COLO668 (cell line): ENCODE measurements at regions not wholly inside any gene's neighbourhood (a gene's known extent, or its start where the extent isn't known, plus 50 kb on each side); places are given as distances from the start of the nearest gene placed in this dataset.
"Not testable (repeated sequence)": the region's sequence is repeated elsewhere in the genome, so short reads cannot be mapped to it uniquely, and the experiment has no call there.

ENCODE experiments used
- DNase-seq: peaks from one replicate; lab custom pipeline; 2025; ENCODE audit not compliant: unreplicated experiment; lab: John Stamatoyannopoulos, UW

- DNase-seq = no peak
These were observed 251.6 kb downstream of the GATA3 start for GRCh38 chr10:8305876-8306652.

DNA sequence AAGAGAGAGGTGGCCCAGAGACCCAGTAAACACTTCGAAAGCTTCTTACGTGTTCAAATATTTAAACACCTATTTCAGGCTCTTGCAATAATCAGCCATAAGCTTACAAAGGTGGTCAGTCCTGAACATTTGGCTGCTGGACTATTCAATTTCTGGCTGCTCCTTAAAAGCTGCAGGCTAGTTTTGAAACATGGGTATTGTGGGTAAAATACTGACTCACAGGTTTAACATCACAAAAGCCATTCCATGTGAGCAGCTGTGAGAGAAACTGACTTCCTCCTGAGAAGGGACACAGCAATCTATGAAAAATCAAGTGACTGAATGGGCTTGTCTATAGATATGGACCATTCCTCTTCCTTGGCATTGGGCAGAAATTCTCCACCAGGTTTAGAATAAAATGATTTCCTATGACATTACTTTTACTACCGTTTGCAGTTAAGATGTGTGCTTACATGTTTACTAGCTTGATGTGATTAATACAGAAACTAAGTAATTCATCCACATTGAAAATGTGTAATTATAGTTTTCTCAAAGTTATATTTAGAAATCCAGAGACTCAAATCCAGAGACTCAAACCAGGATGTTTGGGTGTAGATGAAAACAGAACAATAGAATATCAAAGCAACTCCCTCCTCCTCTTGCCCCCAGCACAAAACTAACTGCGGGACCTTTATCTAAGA lies 252.3 kb downstream of the GATA3 start:
- DNase-seq = no peak

DNA sequence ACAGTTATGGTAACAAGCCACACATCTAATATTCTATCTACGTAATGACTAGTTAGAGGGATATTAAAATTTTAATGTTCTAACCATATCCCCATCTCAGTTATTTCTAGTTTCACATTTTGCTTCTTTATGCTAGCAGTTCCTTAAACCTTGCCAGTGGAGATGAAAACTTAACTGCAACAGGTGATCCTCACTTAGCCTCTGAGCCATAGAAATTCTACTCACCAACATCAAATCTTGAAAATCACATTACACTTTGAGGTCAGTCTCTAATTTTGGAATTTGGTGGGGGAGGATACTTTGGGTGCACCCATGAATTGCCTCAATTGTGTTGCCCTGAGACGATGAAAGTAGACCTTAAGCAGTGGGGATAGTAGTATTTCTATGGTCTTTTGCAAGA lies 256.4 kb downstream of the GATA3 start:
- DNase-seq = no peak

GRCh38 chr10:8311526-8312070 lies 257.1 kb downstream of the GATA3 start:
- no peak for DNase-seq

DNA sequence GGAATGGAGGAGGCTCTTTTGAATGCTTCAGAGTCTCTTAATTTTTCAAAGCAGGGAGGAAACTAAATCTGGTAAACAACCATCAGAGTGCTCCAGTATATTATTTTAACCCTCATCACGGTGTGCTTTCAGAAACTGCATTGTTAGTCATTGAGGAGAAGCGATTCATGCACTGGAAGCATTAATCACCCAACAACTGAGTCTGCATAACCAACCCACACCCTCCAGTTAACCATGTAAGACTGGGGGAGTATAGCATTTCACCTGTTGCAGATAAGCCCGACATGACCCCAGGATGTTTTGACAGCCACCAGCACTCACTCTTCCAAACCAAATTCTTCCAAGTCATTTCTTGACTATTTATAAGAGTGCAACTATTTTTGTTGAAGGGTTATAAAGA lies 257.6 kb downstream of the GATA3 start:
- no peak for DNase-seq

DNA sequence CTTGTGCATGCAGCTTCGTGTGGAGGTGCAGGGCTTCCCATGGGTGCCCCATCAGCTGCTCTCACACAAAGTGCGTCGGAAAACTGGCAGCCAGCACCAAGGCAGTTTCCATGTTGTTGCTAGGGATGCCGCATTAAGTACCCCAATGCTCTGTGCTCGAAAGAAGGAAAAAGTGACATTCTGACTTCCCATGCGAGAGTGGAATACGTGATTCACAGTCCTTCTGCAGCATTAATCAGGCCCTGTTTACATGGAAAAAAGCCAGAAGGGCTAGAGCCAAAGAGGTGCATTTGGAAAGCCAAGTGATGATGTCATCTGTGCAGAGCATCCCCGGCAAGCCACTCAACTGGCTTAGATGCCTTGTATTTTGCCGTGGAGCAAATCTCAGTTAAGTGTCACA lies 258.3 kb downstream of the GATA3 start:
- DNase-seq = no peak

DNA sequence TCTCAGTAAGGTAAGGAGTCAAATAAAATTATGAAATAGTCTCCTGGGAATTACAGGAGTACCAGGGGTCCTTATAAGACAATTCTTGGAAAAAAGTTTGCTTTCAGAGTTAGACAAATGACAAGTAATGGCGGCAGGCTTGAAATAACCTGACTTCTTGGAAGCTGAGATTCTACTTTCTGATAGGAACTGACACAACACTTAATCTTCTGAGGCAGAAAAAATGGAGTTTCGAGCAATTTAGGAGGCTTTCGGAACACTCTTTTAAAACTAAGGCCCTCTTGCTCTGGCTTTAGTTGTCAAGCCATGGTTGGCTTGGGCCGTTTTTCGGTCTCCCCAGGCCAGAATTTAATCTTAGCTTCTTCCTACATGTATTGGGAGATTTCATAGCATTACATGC lies 260.0 kb downstream of the GATA3 start:
- no peak for DNase-seq

DNA sequence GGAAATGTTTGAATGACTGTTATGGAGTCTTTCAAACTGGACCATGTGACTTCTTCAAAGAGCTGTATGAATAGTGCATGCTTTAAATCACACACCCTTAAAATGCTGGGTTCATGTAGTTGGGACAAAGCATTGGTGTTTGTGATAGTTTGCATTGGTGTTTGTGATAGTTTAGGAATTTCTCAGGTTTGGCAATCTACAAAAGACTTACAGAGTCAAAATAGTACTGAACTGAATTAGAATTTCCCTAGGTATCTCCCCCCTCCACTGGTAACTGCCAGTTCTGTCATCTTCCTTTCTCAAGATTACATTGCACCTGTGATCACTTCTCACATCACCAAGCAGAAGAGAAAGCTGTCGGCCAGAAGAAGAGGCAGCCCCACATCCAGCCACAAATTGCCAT lies 261.1 kb downstream of the GATA3 start:
- DNase-seq = no peak

DNA sequence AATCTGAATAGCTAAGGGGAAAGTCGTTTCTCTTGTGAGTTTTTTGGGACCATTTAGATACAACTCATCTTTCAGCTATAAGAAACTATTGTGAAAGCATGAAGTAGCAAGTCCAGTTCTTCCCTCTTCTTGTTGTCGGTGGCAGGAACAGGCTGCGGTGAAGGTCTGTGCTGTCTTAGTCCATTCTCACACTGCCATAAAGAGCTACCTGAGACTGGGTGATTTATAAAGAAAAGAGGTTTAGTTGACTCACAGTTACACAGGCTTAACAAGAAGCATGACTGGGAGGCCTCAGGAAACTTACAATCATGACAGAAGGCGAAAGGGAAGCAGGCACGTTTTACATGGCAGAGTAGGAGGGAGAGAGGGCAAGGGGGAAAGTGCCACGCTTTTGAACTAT lies 261.8 kb downstream of the GATA3 start:
- DNase-seq = no peak

DNA sequence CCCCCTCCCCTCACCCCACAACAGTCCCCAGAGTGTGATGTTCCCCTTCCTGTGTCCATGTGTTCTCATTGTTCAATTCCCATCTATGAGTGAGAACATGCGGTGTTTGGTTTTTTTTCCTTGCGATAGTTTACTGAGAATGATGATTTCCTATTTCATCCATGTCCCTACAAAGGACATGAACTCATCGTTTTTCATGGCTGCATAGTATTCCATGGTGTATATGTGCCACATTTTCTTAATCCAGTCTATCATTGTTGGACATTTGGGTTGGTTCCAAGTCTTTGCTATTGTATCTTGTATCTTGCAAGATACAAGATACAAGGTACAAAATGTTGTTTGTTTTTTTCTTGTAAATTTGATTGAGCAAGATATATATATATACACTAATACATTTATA lies 263.9 kb downstream of the GATA3 start:
- DNase-seq = not testable (repeated sequence)

DNA sequence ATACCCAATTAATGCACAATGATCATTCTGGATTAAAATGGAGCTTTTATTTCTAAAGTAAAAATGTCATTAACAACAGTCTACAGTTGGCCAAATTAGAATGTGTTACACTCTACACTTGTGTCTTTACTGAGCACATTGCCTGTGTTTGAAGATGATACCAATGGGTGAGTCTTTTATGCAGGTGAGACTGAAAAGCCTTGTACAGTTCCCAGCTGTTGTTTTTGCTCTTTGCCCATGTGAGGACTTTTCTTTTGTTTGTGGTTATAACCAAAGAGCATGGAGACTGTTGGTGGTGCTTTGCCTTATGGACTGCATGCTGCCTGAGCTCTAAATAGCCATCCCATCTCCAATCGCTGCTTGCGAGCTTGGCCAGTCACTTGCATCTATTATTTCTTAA lies 264.5 kb downstream of the GATA3 start:
- no peak for DNase-seq

DNA sequence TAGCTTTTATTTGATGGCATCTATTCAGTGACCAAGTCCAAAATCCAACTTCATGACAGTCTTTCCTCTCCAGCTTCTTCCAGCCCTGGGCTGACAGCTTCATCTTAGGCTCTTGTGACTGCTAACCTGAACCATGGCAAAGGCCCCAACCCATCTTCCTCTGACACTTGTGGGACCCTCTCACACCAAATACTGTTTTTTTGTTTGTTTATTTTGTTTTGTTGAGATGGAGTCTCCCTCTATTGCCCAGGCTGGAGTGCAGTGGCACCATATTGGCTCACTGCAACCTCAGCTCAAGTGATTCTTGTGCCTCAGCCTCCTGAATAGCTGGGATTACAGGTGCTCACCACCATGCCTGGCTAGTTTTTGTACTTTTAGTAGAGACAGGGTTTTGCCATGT lies 265.2 kb downstream of the GATA3 start:
- DNase-seq = no peak

GRCh38 chr10:8321990-8322389 lies 267.5 kb downstream of the GATA3 start:
- DNase-seq = peak; percentile 5

GRCh38 chr10:8323428-8324054 lies 269.1 kb downstream of the GATA3 start:
- no peak for DNase-seq

- DNase-seq = no peak
These were observed 270.8 kb downstream of the GATA3 start for GRCh38 chr10:8325024-8325980.

DNA sequence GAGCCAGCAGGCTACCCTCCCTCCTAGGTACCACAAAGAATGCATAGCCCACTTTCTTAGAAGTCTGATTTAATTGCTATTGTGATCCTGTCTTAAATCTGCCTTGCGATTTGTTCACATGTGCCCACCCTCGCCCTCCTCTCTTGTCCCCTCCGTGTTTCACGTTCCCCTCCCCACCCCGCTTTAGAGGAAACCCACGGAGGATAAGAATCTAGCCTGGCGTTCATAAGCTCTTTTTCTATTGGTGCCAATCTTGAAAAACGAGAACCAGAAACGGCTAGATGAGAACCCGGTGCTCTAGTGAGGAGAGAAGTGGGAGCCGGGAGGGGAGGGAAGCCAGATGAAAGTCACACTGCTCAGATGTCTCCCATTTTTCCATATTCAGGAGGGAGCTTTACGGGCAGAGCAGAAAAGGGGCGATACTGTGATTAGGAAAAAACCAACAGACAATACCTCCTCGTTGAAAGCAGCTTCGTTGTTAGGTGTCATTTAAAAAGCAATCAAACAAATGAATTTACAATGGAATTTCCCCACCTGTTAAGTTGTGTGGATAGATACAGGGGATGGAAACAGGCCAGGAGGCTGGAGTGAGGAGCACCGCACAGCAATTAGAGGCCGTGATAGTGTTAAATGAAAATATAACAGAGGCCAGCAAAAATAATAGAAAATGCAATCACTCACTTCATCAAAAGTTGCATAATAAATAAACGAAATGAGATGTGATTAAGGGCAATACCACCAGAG lies 272.1 kb downstream of the GATA3 start:
- DNase-seq = no peak

- DNase-seq = no peak
These were observed 272.6 kb downstream of the GATA3 start for GRCh38 chr10:8327140-8327423.

GRCh38 chr10:8331387-8331786 lies 276.9 kb downstream of the GATA3 start:
- no peak for DNase-seq

GRCh38 chr10:8331896-8332729 lies 277.6 kb downstream of the GATA3 start:
- peak; percentile 6 for DNase-seq

DNA sequence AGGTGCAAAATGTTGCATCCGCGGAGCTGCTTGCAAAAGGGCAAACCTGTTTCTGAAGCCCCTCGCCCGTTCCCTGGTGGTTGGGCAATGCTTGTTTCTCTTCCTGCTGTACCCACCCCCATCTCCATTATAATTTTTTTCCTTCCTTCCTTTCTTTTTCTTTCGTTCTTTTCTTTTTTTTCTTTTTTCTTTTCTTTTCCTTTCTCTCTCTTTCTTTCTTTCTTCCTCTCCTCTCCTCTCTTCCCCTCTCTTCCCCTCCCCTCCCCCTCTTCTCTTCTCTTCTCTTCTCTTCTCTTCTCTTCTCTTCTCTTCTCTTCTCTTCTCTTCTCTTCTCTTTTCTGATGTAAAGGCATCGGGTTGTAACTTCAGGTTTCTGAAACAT lies 278.2 kb downstream of the GATA3 start:
- no peak for DNase-seq
